ENCODE measurements at regions not wholly inside any gene's neighbourhood (a gene's known extent, or its start where the extent isn't known, plus 50 kb on each side); places are given as distances from the start of the nearest gene placed in this dataset.

- Mint-ChIP-seq H3K27me3 (ENCODE audit: low read depth) (no peaks in the 10 kb centered on the region), H3K36me3 (peaks cover 12% of the 10 kb centered on the region), H3K9me3 (peaks cover 13% of the 10 kb centered on the region), H3K4me1 (peaks cover 4% of the 10 kb centered on the region), H3K4me3 (no peak overlapping the region), H3K27ac (no peak overlapping the region)
- ATAC-seq: no peak
- no peak for DNase-seq (ENCODE audit: low spot score)
- CTCF ChIA-PET: interaction anchor here (1.1 kb wide), 1 partner anchor 481 kb away, joined by 3 read pairs; no protein-coding TSS in a partner anchor
- POLR2A ChIA-PET: no interaction called here
- TF ChIP-seq STAT6 (CRISPR knock-in tag; conservative IDR thresholded peaks at IDR 0.05; ENCODE audit: low read depth): no peak
- TF ChIP-seq ZNF121 (CRISPR knock-in tag; IDR thresholded peaks at IDR 0.05): no peak
- no peak for TF ChIP-seq GRHL2 (CRISPR knock-in tag; IDR thresholded peaks at IDR 0.05; ENCODE audit: insufficient replicate concordance, severe bottlenecking)
- no peak for TF ChIP-seq ZMAT4 (CRISPR knock-in tag; IDR thresholded peaks at IDR 0.05)
- TF ChIP-seq SMAD3 (CRISPR knock-in tag; IDR thresholded peaks at IDR 0.05; ENCODE audit: borderline replicate concordance): no peak
- TF ChIP-seq SOX15 (CRISPR knock-in tag; IDR thresholded peaks at IDR 0.05): no peak
- TF ChIP-seq CDX4 (CRISPR knock-in tag; IDR thresholded peaks at IDR 0.05; ENCODE audit: borderline replicate concordance): no peak
- TF ChIP-seq ZNF232 (CRISPR knock-in tag; IDR thresholded peaks at IDR 0.05): no peak
- no peak for TF ChIP-seq ZNF317 (CRISPR knock-in tag; IDR thresholded peaks at IDR 0.05; ENCODE audit: borderline replicate concordance, low read depth)
- TF ChIP-seq TCF7 (CRISPR knock-in tag; IDR thresholded peaks at IDR 0.05; ENCODE audit: low read depth): no peak
- no peak for TF ChIP-seq E2F4 (CRISPR knock-in tag; IDR thresholded peaks at IDR 0.05; ENCODE audit: borderline replicate concordance, low read depth)
- no peak for TF ChIP-seq ZNF263 (CRISPR knock-in tag; IDR thresholded peaks at IDR 0.05; ENCODE audit: low read depth)
- no peak for TF ChIP-seq CREM (CRISPR knock-in tag; IDR thresholded peaks at IDR 0.05)
- no peak for TF ChIP-seq ZNF532 (CRISPR knock-in tag; IDR thresholded peaks at IDR 0.05; ENCODE audit: borderline replicate concordance)
- TF ChIP-seq FOXK1 (CRISPR knock-in tag; IDR thresholded peaks at IDR 0.05): no peak
Measured at GRCh38 chr11:104734998-104735397, 163.3 kb downstream of the CASP12 start.

- no peak overlapping the region for H3K4me3 Mint-ChIP-seq
- H3K4me1 Mint-ChIP-seq: peaks cover 22% of the 10 kb centered on the region
- ChIA-PET POLR2A (no interaction called here), CTCF (no interaction called here)
- H3K36me3 Mint-ChIP-seq: no peaks in the 10 kb centered on the region
- no peak for DNase-seq (ENCODE audit: low spot score)
- no peak overlapping the region for H3K27ac Mint-ChIP-seq
- ATAC-seq: no peak
- H3K9me3 Mint-ChIP-seq: no peaks in the 10 kb centered on the region
- no peaks in the 10 kb centered on the region for H3K27me3 Mint-ChIP-seq (ENCODE audit: low read depth)
- no peak for TF ChIP-seq ZBTB43 (CRISPR knock-in tag; IDR thresholded peaks at IDR 0.05)
- TF ChIP-seq E2F4 (CRISPR knock-in tag; IDR thresholded peaks at IDR 0.05; ENCODE audit: borderline replicate concordance, low read depth): no peak
- TF ChIP-seq ATF2 (CRISPR knock-in tag; IDR thresholded peaks at IDR 0.05; ENCODE audit: borderline replicate concordance, low read depth): no peak
- TF ChIP-seq GTF2I (CRISPR knock-in tag; conservative IDR thresholded peaks at IDR 0.05): no peak
- no peak for TF ChIP-seq NFE2L1 (CRISPR knock-in tag; IDR thresholded peaks at IDR 0.05)
- TF ChIP-seq ELF4 (CRISPR knock-in tag; IDR thresholded peaks at IDR 0.05; ENCODE audit: low read depth): no peak
Measured at GRCh38 chr11:104731890-104732289, 166.4 kb downstream of the CASP12 start.
